GM12878 (cell line): ENCODE measurements at regions not wholly inside any gene's neighbourhood (a gene's known extent, or its start where the extent isn't known, plus 50 kb on each side); places are given as distances from the start of the nearest gene placed in this dataset.

Source experiments
- BACH1 ChIP-seq: fragments of 450-650 bp; IDR thresholded peaks from 2 replicates; pipeline ENCODE4 v1.6.1; 2017; ENCODE audit warnings: mild to moderate bottlenecking, borderline replicate concordance
- BCLAF1 ChIP-seq: fragments of 450-650 bp; IDR thresholded peaks from 2 replicates; pipeline ENCODE4 v1.6.1; 2017; ENCODE audit warnings: antibody characterized with exemption, mild to moderate bottlenecking, moderate library complexity
- DPF2 ChIP-seq: fragments of 450-650 bp; IDR thresholded peaks from 2 replicates; pipeline ENCODE4 v1.6.1; 2017; ENCODE audit warnings: mild to moderate bottlenecking
- ETV6 ChIP-seq, 2 experiments: fragments of 450-650 bp in 1 of 2; IDR thresholded peaks in 1 of 2; conservative IDR thresholded peaks in 1 of 2; 2 replicates each; pipeline ENCODE4 v1.6.1; 2014; ENCODE audit warnings: antibody characterized with exemption in 1 of 2, borderline replicate concordance in 1 of 2, low read depth in 1 of 2, mild to moderate bottlenecking in 1 of 2, moderate library complexity in 1 of 2
- HDAC6 ChIP-seq: fragments of 200-600 bp; sonication (generic); IDR thresholded peaks from one replicate; pipeline ENCODE4 v1.8.0; 2017; ENCODE audit warnings: antibody characterized with exemption; ENCODE audit not compliant: unreplicated experiment
- KDM1A ChIP-seq: fragments of 200-600 bp; sonication (generic); IDR thresholded peaks from 2 replicates; pipeline ENCODE4 v1.6.1; 2016; ENCODE audit warnings: borderline replicate concordance
- NFIC ChIP-seq: IDR thresholded peaks from 2 replicates; pipeline ENCODE4 v1.6.1; 2012; ENCODE audit warnings: low read depth, mild to moderate bottlenecking, inconsistent platforms, low read length, moderate library complexity
- PBX3 ChIP-seq: IDR thresholded peaks from 2 replicates; pipeline ENCODE4 v1.6.1; 2011; ENCODE audit warnings: mild to moderate bottlenecking, low read depth, low read length, moderate library complexity; ENCODE audit not compliant: insufficient replicate concordance
- SKIL ChIP-seq: fragments of 450-650 bp; IDR thresholded peaks from 2 replicates; pipeline ENCODE4 v1.6.1; 2017; ENCODE audit warnings: mild to moderate bottlenecking, low read depth, inconsistent platforms; ENCODE audit not compliant: poor library complexity, severe bottlenecking
- ZNF274 ChIP-seq: IDR thresholded peaks from one replicate; pipeline ENCODE4 v1.8.0; 2011; ENCODE audit not compliant: insufficient read length, insufficient read depth

GRCh38 chr17:77723071-77723908, 235.2 kb upstream of the TNRC6C start (continued):
- TF ChIP-seq PBX3 (no peak), KDM1A (no peak), NFIC (no peak), DPF2 (no peak), SKIL (no peak), HDAC6 (no peak), ZNF274 (no peak), BCLAF1 (no peak), ETV6 (conservative IDR thresholded peaks at IDR 0.05 in 1 of 2, IDR thresholded peaks at IDR 0.05 in 1 of 2; ENCODE audit: borderline replicate concordance in 1 of 2, low read depth in 1 of 2) (no peak), BACH1 (no peak)
